Mucosa of rectum (tissue), 2 donors: ENCODE measurements at regions not wholly inside any gene's neighbourhood (a gene's known extent, or its start where the extent isn't known, plus 50 kb on each side); places are given as distances from the start of the nearest gene placed in this dataset.

Source experiments
- H3K27ac ChIP-seq, 2 donors: one replicate each; pipeline ENCODE4 v1.7.0; 2013; ENCODE audit warnings: inconsistent platforms in 2 of 2, low read depth in 2 of 2, low read length in 2 of 2
- H3K27me3 ChIP-seq, 2 donors: one replicate each; pipeline ENCODE4 v1.7.0; 2013; ENCODE audit warnings: low read length in 2 of 2; ENCODE audit not compliant: control insufficient read depth in 2 of 2, insufficient read depth in 2 of 2
- H3K36me3 ChIP-seq, 2 donors: one replicate each; pipeline ENCODE4 v1.7.0; 2013; ENCODE audit warnings: low read length in 2 of 2; ENCODE audit not compliant: control insufficient read depth in 2 of 2, insufficient read depth in 2 of 2
- H3K4me1 ChIP-seq, 2 donors: one replicate each; pipeline ENCODE4 v1.7.0; 2013; ENCODE audit warnings: low read length in 2 of 2, mild to moderate bottlenecking in 1 of 2; ENCODE audit not compliant: control insufficient read depth in 2 of 2, insufficient read depth in 2 of 2
- H3K4me3 ChIP-seq, 2 donors: one replicate each; pipeline ENCODE4 v1.7.0; 2013; ENCODE audit warnings: low read length in 2 of 2
- H3K9ac ChIP-seq, 2 donors: one replicate each; pipeline ENCODE4 v1.7.0; 2013; ENCODE audit warnings: low read length in 2 of 2, low read depth in 1 of 2, mild to moderate bottlenecking in 1 of 2
- H3K9me3 ChIP-seq, 2 donors: one replicate each; pipeline ENCODE4 v1.7.0; 2013; ENCODE audit warnings: low read length in 2 of 2; ENCODE audit not compliant: control insufficient read depth in 2 of 2
- donor health status: healthy.
- donor health status: Normal muscosa, but diverticular disease.

DNA sequence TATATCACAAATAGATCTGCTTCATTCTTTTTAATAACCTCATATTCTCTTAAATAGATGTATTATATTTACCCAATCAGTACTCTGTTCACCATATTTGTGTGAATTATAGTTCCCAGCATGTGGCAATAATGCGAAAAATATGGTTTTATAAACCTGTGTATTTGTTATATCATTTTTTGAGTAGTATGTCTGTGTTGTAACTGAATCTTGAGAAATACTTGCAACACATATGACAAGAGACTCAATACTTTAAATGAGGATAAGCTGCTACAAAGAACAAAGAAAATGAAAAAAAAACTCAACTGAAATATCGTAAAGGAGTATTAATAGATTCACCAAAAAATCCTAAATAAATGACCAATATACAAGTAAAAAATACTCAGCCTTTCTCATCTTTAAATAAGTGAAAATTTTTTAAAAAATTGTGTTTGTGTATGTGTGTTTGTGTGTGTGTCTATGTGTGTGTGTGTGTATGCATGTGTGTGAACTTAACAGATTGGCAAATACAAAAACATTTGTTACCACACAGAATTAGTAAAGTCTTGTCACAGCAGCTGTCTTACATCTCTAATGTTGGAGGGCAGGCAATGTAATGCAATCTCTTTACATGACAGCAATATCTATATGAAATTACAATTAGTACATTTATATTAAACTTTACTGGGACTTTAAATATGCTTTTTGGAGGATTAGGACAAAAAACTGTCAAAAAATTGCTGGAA, 441.9 kb upstream of the MGAT4C start:
- H3K36me3 ChIP-seq: no peaks in the 10 kb centered on the region
- H3K27ac ChIP-seq: no peak overlapping the region
- H3K9me3 ChIP-seq: no peaks in the 10 kb centered on the region
- H3K9ac ChIP-seq: no peak overlapping the region
- no peaks in the 10 kb centered on the region for H3K27me3 ChIP-seq
- no peaks in the 10 kb centered on the region for H3K4me1 ChIP-seq
- no peak overlapping the region for H3K4me3 ChIP-seq

DNA sequence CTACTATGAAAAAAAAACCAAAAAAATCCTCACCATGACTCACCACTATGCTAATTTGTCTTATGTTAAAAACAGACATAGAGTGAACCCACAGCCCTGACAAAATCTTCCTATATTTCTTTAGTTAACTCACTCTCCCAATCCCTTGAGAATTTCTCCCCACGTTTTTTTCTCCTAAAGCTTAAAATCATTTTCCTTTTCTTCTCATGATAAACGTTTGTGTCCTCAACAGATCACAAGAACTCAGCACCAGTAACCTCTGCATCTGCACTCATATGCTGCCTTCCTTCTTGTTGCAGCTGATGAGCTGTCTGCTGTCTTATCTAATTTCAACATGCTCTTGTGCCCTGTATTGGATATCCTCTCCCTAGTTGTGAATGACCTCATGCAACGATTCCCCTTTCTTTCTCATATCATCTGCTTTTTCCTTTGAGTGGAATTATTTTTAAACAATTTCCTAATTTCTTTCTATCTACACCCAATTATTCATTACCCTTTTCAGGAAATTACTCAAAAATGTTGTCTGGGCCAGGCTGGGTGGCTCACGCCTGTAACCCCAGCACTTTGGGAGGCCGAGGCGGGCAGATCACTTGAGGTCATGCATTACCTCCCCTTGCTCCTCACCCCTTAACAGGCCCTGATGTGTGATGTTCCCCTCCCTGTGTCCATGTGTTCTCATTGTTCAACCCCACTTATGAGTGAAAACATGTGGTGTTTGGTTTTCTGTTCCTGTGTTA, 427.5 kb upstream of the MGAT4C start:
- Histone ChIP-seq H3K9ac (no peak overlapping the region), H3K27me3 (no peaks in the 10 kb centered on the region), H3K9me3 (no peaks in the 10 kb centered on the region), H3K27ac (no peak overlapping the region), H3K36me3 (no peaks in the 10 kb centered on the region), H3K4me3 (no peak overlapping the region), H3K4me1 (no peaks in the 10 kb centered on the region)

DNA sequence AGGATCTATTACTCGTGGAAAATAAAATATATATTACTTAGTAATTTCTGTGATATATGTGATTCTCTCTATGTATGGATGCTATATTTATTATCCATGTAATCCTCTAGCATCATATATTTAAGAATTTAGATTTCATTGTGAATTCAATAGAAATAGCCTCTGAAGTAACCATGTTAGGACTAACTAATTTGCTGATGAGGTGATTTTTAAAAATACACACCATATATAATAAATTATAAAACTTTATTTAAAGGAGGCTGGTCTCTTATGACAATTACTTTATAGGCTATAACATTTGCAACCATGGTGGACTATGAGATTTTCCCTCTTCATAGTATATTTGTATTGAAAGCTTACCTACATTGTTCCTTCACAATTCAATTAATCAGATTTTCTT, 424.9 kb upstream of the MGAT4C start:
- Histone ChIP-seq H3K9ac (no peak overlapping the region), H3K4me1 (no peaks in the 10 kb centered on the region), H3K27me3 (no peaks in the 10 kb centered on the region), H3K4me3 (no peak overlapping the region), H3K36me3 (no peaks in the 10 kb centered on the region), H3K9me3 (no peaks in the 10 kb centered on the region), H3K27ac (no peak overlapping the region)

DNA sequence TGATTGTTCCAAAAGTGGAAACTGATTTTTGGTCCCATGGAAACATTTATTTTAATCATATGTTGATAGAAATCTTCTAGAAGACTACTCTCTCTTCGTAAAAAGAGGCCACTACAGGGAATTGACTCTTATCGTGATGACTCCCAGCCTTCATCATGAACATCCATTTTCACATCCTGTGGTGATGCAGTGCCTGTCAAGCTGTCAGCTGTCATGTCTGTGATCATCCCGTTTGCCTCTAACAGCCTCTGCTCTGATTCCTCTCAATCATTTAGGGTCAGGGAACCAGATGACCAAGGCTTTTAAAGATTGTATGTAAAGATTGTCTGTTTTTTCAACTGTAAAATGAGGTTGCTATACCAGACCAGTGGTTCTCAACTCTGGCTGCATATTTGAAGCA, 419.0 kb upstream of the MGAT4C start:
- no peaks in the 10 kb centered on the region for H3K9me3 ChIP-seq

DNA sequence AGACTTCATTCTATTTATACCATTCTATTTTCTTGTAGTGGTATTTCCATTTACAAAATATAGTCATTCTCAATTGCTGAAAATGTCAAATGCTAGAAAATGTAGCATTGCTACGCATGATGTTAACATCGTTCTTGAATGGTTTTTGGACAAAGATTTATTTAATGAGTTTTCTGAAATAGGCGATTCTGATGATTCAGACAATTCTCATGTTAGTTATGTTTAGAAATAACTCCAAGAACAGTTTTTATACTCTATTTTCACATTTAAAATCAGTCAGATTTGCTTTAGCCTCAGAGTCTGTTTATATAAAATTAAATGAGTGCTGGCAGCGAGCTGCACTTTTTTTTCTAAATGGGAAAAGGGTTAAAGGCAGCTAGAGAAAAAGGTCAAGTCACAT, 414.8 kb upstream of the MGAT4C start:
- Histone ChIP-seq H3K4me1 (no peaks in the 10 kb centered on the region), H3K27me3 (no peaks in the 10 kb centered on the region), H3K4me3 (no peak overlapping the region), H3K36me3 (no peaks in the 10 kb centered on the region), H3K9ac (no peak overlapping the region), H3K9me3 (peaks cover 0 to 2% of the 10 kb centered on the region in 2 donors), H3K27ac (no peak overlapping the region)

More for the DNA sequence above, 419.0 kb upstream of the MGAT4C start:
- Histone ChIP-seq H3K4me3 (no peak overlapping the region), H3K27ac (no peak overlapping the region), H3K36me3 (no peaks in the 10 kb centered on the region), H3K27me3 (no peaks in the 10 kb centered on the region), H3K9ac (no peak overlapping the region), H3K4me1 (no peaks in the 10 kb centered on the region)

DNA sequence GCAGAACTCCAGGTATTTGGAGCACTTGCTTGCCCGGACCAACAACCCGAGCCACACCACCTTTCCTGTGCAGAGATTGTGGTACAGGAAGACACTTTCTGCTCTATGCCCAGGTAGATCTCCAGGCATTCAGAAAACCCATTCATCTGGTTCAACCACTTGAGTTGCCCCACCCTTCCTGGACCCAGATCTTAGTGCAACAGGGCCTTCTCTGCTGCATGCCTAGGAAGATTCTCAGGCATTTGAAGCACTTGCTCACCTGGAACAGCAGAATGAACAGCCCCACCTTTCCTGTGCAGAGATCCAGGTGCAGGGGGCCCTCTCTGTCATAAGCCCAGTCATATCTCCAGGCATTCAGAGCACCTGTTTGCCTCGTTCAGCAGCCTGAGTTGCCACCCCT, 412.8 kb upstream of the MGAT4C start:
- peaks cover 0 to 2% of the 10 kb centered on the region in 2 donors for H3K9me3 ChIP-seq
- H3K36me3 ChIP-seq: no peaks in the 10 kb centered on the region
- no peak overlapping the region for H3K9ac ChIP-seq
- no peak overlapping the region for H3K4me3 ChIP-seq
- no peaks in the 10 kb centered on the region for H3K4me1 ChIP-seq
- H3K27ac ChIP-seq: no peak overlapping the region
- H3K27me3 ChIP-seq: no peaks in the 10 kb centered on the region

DNA sequence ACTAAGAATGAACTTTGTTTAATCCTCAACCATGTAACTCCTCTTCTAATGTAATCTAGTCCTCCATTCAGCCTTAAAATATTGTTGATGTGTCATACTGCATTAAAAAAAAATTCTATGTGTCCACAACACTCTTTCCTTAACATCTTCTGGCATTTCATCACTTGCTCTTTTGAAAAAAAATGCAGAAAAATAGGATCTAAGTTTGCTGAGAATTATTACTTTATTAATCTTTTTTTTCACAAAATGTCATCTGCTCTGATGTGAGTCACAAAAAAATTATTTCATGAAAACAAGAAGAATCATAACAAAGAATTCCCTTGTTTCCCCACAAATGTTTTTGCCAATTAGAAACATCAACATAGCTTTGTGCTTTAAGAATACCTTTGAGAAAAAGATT, 410.1 kb upstream of the MGAT4C start:
- Histone ChIP-seq H3K4me1 (no peaks in the 10 kb centered on the region), H3K4me3 (no peak overlapping the region), H3K9ac (no peak overlapping the region), H3K27me3 (no peaks in the 10 kb centered on the region), H3K27ac (no peak overlapping the region), H3K36me3 (no peaks in the 10 kb centered on the region), H3K9me3 (peaks cover 0 to 2% of the 10 kb centered on the region in 2 donors)

DNA sequence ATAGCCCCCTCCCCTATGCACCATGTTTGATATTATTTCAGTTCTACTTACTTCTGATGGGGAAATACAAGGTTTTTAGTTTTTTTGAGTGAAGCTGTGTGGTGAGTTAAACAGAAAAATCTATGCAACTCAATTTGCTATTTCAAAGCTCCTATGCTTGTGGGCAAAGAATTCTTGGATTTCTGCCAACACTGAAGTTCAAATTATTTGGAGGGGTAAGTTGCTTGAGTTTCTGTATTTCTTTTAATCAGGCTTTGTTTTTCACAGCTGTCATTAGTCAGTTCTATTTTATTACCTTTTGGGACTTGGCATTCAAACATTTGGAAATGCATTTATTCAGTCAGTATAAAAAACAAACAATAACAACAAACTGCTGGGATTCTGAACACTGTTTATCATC, 407.5 kb upstream of the MGAT4C start:
- Histone ChIP-seq H3K4me3 (no peak overlapping the region), H3K9ac (no peak overlapping the region), H3K27ac (no peak overlapping the region), H3K4me1 (no peaks in the 10 kb centered on the region), H3K27me3 (no peaks in the 10 kb centered on the region), H3K9me3 (no peaks in the 10 kb centered on the region), H3K36me3 (no peaks in the 10 kb centered on the region)

DNA sequence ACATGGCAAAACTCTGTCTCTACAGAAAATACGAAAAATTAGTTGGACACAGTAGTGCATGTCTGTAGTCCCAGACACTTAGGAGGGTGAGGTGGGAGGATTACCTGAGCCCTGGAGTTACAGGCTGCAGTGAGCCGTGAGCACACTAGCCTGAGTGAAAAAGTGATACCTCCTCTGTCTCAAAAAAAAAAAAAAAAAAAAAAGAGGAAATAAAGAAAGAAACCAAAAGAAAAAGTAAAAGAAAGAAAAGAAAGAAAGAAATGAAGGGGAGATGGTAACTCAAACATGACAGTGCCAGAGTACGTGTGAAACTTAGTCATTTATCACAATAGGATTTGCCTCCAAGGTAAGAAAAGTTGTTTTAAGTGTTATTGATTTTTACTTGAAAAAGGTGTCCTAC, 407.0 kb upstream of the MGAT4C start:
- no peak overlapping the region for H3K27ac ChIP-seq
- no peaks in the 10 kb centered on the region for H3K9me3 ChIP-seq
- H3K36me3 ChIP-seq: no peaks in the 10 kb centered on the region
- H3K4me1 ChIP-seq: no peaks in the 10 kb centered on the region
- H3K27me3 ChIP-seq: no peaks in the 10 kb centered on the region
- H3K9ac ChIP-seq: no peak overlapping the region
- H3K4me3 ChIP-seq: no peak overlapping the region

DNA sequence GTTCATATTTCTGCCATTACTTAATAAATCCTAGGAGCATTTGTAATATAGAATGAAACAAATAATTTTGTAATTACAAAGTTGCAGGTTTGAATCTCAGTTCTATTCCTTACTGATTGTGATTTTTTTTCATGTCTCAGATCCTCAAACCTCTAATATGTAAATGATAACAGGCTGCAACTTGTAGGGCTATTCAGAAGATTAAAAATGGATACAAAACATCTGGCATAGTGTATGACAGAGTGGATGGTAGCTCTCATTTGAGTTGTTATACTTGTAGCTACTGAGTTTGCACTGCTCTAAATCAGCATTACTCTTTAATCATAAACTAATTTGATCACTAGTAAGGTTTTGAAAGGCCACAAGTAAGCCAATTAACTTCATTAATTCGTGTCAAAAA, 406.3 kb upstream of the MGAT4C start:
- H3K4me3 ChIP-seq: no peak overlapping the region
- no peaks in the 10 kb centered on the region for H3K9me3 ChIP-seq
- no peaks in the 10 kb centered on the region for H3K4me1 ChIP-seq
- H3K9ac ChIP-seq: no peak overlapping the region
- H3K27me3 ChIP-seq: no peaks in the 10 kb centered on the region
- no peaks in the 10 kb centered on the region for H3K36me3 ChIP-seq
- no peak overlapping the region for H3K27ac ChIP-seq
